ENCODE measurements at regions not wholly inside any gene's neighbourhood (a gene's known extent, or its start where the extent isn't known, plus 50 kb on each side); places are given as distances from the start of the nearest gene placed in this dataset.

- no peak overlapping the region for H3K4me3 Mint-ChIP-seq
- WGBS (ENCODE audit: insufficient coverage) = 59% methylated on average over 13 of the region's 18 CpGs
- H3K9me3 Mint-ChIP-seq = peaks cover 0 to 8% (median 0%) of the 10 kb centered on the region in 7 donors
- peak overlapping the region in 6 of 7 donors; percentile 10 to 67 (median 29) for H3K27ac Mint-ChIP-seq
- Histone ChIP-seq H3K9ac (ENCODE audit: insufficient read depth, low read length, poor library complexity, severe bottlenecking) (no peak overlapping the region), H2AFZ (ENCODE audit: insufficient read depth, low read depth, low read length, poor library complexity, severe bottlenecking) (no peak overlapping the region), H3K36me3 (replicated peaks in 1 of 2; ENCODE audit: control insufficient read depth in 1 of 2, insufficient read depth in 2 of 2, low read length in 2 of 2) (no peaks in the 10 kb centered on the region), H3K4me1 (ENCODE audit: control insufficient read depth in 1 of 2, insufficient read depth in 2 of 2, low read length in 2 of 2) (peaks cover 0 to 9% of the 10 kb centered on the region in 2 donors), H3K9me3 (replicated peaks in 1 of 2; ENCODE audit: control insufficient read depth in 1 of 2, insufficient read depth in 1 of 2, low read length in 2 of 2) (no peaks in the 10 kb centered on the region), H4K20me1 (ENCODE audit: insufficient read depth, low read length) (no peaks in the 10 kb centered on the region), H3K79me2 (ENCODE audit: insufficient read depth, low read length) (no peaks in the 10 kb centered on the region), H3K27me3 (ENCODE audit: control insufficient read depth in 2 of 2, insufficient read depth in 2 of 2, low read length in 2 of 2) (peaks cover 0 to 7% of the 10 kb centered on the region in 2 donors), H3K27ac (ENCODE audit: low read depth in 1 of 2, low read length in 2 of 2) (no peak overlapping the region), H3K4me2 (replicated peaks; ENCODE audit: extremely low read depth, low read length, poor library complexity, severe bottlenecking) (no peak overlapping the region), H3K4me3 (replicated peaks in 1 of 3; ENCODE audit: low read depth in 2 of 3, low read length in 3 of 3) (no peak overlapping the region)
- TF ChIP-seq, protein P1, sequence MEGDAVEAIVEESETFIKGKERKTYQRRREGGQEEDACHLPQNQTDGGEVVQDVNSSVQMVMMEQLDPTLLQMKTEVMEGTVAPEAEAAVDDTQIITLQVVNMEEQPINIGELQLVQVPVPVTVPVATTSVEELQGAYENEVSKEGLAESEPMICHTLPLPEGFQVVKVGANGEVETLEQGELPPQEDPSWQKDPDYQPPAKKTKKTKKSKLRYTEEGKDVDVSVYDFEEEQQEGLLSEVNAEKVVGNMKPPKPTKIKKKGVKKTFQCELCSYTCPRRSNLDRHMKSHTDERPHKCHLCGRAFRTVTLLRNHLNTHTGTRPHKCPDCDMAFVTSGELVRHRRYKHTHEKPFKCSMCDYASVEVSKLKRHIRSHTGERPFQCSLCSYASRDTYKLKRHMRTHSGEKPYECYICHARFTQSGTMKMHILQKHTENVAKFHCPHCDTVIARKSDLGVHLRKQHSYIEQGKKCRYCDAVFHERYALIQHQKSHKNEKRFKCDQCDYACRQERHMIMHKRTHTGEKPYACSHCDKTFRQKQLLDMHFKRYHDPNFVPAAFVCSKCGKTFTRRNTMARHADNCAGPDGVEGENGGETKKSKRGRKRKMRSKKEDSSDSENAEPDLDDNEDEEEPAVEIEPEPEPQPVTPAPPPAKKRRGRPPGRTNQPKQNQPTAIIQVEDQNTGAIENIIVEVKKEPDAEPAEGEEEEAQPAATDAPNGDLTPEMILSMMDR (IDR thresholded peaks at IDR 0.05) = no peak
- H3K36me3 Mint-ChIP-seq = peaks cover 0 to 13% of the 10 kb centered on the region in 2 donors
- H3K27me3 Mint-ChIP-seq (ENCODE audit: low read depth in 3 of 3) = peaks cover 16 to 34% (median 17%) of the 10 kb centered on the region in 3 donors
- peak in 2 of 3 donors; percentile 31 to 40 for DNase-seq
- intact Hi-C loops (cut with micrococcal nuclease) = no loop called here
- H3K4me1 Mint-ChIP-seq = peaks cover 33% of the 10 kb centered on the region
Measured at GRCh38 chr2:239876271-239876947, 148.7 kb downstream of the NDUFA10 start.

DNA sequence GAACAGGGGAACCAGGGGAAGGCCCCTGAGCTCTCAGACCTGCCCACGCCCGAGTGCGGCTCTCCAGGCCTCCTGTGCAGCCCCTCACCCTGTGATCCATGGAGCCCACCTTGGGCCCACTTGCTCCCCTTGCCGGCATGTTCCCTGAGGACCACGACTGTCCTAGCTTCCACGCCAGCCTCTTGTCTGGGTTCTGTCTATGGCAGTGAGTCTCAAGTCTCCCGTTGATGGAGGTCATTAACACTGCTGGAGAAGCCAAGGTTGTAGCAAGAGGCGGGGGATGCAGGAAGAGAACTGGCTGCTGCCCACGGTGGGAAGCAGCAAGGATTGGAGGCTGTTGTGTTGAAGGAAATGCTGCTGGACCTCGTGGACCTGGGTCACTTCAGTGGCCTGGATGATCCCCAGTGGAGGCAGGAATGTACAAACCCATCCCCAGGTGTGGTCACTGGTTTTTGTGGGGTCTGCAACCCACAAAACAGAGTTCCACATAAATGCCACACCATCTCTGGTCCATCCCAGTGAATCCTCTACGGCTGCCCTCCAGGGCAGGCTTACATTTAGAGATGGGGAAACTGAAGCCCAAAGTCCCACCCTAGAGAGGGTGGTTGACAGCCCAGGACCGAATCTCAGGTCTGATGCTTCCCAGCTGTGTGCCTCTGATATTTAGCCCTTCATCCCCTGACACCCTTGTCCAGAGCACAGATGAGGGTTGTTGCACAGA, 150.3 kb downstream of the NDUFA10 start:
- Mint-ChIP-seq H3K4me3 (no peak overlapping the region), H3K4me1 (peaks cover 31% of the 10 kb centered on the region), H3K9me3 (peaks cover 0 to 6% (median 0%) of the 10 kb centered on the region in 7 donors), H3K27ac (no peak overlapping the region), H3K27me3 (ENCODE audit: low read depth in 3 of 3) (peaks cover 10 to 21% (median 11%) of the 10 kb centered on the region in 3 donors), H3K36me3 (peaks cover 0 to 8% of the 10 kb centered on the region in 2 donors)
- Histone ChIP-seq H3K4me3 (replicated peaks in 1 of 3; ENCODE audit: low read depth in 2 of 3, low read length in 3 of 3) (no peak overlapping the region), H4K20me1 (ENCODE audit: insufficient read depth, low read length) (no peaks in the 10 kb centered on the region), H3K36me3 (replicated peaks in 1 of 2; ENCODE audit: control insufficient read depth in 1 of 2, insufficient read depth in 2 of 2, low read length in 2 of 2) (no peaks in the 10 kb centered on the region), H3K4me2 (replicated peaks; ENCODE audit: extremely low read depth, low read length, poor library complexity, severe bottlenecking) (no peak overlapping the region), H3K4me1 (ENCODE audit: control insufficient read depth in 1 of 2, insufficient read depth in 2 of 2, low read length in 2 of 2) (peaks cover 0 to 9% of the 10 kb centered on the region in 2 donors), H2AFZ (ENCODE audit: insufficient read depth, low read depth, low read length, poor library complexity, severe bottlenecking) (no peak overlapping the region), H3K9ac (ENCODE audit: insufficient read depth, low read length, poor library complexity, severe bottlenecking) (no peak overlapping the region), H3K79me2 (ENCODE audit: insufficient read depth, low read length) (no peaks in the 10 kb centered on the region), H3K27ac (ENCODE audit: low read depth in 1 of 2, low read length in 2 of 2) (no peak overlapping the region), H3K9me3 (replicated peaks in 1 of 2; ENCODE audit: control insufficient read depth in 1 of 2, insufficient read depth in 1 of 2, low read length in 2 of 2) (no peaks in the 10 kb centered on the region), H3K27me3 (ENCODE audit: control insufficient read depth in 2 of 2, insufficient read depth in 2 of 2, low read length in 2 of 2) (no peaks in the 10 kb centered on the region)
- 97% methylated on average over 10 of the region's 12 CpGs for WGBS (ENCODE audit: insufficient coverage)
- TF ChIP-seq, protein P1 (IDR thresholded peaks at IDR 0.05) = no peak
- intact Hi-C loops (cut with micrococcal nuclease) = no loop called here
- DNase-seq = no peak
